ENCODE measurements at regions not wholly inside any gene's neighbourhood (a gene's known extent, or its start where the extent isn't known, plus 50 kb on each side); places are given as distances from the start of the nearest gene placed in this dataset.

DNA sequence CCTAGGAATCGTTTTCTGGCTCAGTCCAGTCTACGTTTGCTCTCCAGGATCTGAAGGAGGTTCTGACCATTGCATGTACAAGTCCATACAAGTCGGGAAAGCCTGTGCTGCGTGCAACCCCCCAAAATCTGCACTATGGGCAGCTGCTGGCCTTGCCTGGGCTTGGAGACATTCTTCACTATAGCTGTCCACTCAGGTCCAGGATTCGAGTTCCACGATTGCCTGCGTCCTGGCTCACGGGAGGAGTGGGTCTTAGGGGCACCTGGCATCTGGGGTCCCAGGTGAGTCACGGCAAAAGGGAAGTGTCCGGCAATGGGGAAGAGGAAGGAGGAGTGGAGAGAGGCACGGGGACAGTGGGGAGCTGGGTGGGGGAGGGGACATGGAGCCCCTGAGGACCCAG is 563.0 kb downstream of the BRD1 start:
- DNase-seq (ENCODE audit: low read depth in 2 of 3, low spot score in 2 of 3): no peak

DNA sequence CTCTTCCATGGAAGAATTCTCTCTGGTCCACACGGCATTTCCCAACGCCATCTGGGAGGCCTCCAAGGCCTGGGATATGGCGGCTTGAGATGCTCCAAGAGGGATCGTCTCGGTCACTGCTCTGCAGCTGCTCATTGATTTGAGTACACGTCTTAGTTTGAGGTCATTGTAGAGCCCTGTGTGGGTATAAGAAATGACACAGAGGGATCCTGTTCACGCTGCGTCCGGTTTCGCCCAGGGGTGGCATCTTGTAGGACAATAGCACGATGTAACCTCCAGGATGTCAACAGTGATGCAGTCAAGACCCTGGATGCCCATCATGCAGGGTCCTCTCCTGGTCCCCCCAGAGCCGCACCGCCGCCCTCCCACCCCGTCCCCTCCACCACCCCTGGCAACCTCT is 564.6 kb downstream of the BRD1 start:
- no peak for DNase-seq (ENCODE audit: low read depth in 2 of 3, low spot score in 2 of 3)

DNA sequence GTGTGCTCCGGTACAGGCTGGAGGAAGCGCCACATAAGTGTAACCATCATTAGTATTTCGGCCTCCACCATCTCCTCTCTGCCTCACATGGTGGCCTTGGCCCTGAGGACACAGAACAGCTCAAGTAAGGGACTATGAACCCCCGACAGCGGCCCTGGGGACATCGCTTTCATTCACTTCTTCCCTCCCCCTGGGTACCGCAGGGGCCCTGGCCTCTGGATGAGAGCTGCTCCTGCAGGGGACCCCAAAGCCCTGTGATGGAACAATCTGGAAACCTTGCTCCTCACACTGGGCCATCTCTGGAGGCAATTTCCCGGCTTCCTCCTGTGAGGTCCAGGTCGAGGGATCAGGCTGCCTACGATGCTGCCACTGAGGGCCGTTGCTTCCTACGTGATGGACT is 565.5 kb downstream of the BRD1 start:
- DNase-seq (ENCODE audit: low read depth in 2 of 3, low spot score in 2 of 3): no peak

DNA sequence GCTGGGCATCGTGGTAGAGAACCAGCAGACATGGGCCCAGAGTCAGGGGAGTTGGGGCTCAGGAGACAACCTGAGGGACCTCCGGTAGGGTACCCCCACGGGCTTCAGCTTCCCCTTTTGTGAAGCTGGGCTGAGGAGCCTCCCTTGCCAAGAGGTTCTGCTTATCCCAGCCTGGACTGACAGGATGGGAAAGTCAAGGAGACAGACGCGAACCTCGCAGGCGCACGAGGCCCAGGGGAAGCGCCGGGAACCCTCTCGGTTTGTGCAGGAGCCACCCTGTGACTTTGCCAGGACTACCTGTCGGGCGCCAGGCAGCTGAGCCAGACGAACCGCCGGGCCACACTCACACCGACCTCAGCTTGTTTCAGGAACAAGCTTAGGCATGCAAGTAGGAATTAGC is 566.1 kb downstream of the BRD1 start:
- DNase-seq (ENCODE audit: low read depth in 2 of 3, low spot score in 2 of 3): no peak

DNA sequence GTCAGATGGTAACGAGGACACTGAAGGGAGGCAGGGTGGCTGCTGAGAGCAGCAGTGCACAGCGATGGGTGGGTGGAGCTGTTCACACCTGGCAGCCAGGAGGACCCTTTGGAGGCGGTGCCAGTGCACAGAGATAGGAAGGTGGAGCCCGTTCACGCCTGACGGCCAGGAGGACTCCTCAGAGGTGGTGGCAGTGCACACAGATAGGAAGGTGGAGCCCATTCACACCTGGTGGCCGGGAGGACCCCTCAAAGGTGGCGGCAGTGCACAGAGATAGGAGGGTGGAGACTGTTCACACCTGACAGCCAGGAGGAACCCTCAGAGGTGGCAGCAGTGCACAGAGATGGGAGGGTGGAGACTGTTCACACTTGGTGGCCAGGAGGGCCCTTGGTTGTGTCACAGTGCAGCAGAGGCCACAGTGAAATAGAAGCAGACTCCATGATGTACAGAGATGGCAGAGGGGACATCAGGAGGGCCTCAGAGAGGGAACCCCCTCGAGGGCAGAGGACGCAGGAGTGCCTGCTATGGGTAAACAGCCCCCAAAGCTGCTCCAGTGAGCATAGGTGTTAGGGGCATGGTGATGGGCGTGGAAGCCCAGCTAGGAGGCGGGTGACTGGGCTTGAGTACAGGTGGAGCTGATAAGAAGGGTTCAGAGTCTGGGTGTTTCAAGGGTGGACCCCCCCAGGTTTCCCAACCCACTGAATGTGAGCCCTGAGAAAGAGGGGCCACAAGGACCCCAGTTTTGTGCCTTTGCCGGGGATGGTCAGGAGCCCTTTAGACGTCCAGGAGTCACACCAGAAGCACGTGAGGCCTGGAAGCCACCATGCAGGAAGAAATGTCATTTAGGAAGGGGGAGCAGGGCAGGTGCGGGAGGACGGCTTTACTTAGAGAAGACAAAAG is 566.7 kb downstream of the BRD1 start:
- DNase-seq (ENCODE audit: low read depth in 2 of 3, low spot score in 2 of 3): no peak

DNA sequence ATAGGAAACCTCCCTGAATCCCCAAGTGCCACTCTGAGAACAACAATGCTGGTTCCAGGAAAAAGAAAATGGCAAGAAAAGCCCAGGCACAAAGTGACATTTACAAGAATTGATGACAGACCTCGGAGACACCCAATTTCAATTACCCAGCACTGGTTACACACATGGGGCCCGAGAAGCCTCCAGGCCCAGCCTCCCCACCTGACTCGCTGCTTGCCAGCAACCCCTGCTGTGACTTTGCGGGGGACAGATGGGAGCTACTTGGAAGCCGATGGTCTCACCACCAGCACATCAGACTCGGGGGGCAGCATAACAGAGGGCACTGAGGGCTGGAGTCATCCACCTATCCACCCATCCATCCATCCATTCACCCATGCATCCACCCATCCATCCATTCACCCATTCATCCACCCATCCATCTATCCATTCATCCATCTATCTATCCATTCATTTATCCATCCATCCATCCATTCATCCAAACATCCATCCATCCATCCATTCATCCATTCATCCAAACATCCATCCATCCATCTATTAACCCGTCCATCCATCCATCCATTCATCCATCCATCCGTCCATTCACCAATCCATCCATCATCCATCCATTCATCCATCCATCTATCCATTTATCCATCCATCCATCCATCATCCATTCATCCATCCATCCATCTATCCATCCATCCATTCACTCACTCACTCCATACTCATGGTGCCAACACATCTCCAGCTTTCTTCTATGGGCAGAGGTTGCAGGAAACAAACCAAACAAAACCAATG is 567.6 kb downstream of the BRD1 start:
- DNase-seq (ENCODE audit: low read depth in 2 of 3, low spot score in 2 of 3): no peak

DNA sequence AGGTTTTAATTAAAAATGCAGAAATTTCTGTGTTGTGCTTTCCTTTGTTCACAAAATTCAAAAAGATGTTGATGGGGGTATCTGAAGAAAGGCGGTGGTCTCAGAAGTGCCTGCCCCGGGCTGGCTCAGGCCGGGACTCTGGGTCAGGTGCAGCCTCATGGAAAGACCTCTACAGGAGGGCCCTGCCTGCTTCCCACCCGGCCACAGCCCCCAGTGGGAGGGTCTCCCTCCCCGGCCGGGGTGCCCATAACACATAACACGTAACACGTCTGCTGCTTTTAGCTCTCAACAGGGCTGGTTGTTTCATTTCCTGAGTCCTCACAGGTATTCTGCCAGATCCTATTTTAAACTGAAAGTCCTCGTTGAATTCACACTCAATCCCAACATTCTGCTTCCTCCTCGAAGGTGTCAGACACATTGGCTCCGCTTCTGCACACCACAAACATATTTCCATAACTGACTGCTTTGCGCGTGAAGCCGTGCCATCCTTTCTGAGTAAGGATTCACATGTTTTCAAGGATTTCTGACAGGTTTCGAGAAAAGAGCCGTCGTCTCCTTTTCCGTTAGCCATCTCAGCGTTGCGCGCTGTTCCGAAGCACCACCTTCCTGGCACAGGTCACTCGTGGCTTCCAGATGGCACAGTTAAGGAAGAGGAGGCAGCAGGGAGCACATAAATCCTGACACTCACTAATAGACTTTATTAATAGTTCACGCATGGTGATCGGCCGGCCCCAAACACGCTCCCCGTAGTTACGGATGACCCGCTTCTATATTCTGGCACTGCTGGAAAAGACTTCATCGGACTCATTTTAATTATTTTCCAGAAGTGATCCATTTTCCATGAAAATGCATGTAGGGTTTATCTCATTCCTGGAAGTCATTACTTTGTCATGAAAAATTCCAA is 569.3 kb downstream of the BRD1 start:
- DNase-seq (ENCODE audit: low read depth in 2 of 3, low spot score in 2 of 3): no peak

DNA sequence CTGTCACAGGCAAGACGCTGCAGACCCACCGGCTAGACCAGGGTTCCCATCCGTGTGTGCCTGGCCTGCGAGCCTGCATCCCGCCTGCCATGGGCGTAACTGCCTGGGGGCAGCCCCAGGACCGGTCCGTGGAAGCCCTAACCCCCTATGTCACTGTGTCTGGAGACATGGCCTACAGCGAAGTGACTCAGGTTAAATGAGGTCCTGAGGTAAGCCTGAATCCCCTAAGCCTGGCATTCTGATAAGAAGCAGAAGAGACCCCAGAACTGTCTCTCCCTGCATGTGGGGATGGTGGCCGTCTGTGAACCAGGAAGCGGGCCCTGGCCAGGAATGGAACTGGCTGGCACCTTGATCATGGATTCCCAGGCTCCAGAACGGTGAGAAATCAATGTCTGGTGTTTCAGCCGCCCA is 570.1 kb downstream of the BRD1 start:
- no peak for DNase-seq (ENCODE audit: low read depth in 2 of 3, low spot score in 2 of 3)

DNA sequence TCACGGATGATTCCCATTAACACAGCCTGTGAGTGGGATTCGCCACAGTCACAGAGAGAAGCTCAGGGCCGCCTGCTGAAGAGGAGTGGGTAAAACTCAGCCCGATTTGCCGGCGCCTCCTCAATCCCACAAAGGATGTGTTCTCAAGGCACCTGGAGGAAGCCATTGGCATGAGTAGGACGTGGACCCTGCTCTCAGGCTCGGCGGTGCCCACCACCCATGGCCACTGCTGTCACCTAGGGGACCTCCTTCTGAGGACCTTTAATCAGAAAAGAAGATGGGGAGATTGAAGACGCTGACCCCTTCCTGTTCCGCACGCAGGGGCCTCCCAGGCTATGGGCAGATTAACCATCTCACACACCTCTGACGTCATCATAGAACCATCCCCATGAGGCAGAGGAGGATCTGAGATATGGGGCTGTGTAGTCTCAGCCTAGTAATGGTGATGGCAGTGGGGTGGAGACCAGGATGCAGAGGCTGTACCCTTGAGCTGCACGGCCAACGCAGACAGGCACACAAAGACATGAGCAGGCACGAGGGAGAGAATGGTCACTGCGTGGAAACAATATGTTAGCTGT is 571.8 kb downstream of the BRD1 start:
- no peak for DNase-seq (ENCODE audit: low read depth in 2 of 3, low spot score in 2 of 3)

DNA sequence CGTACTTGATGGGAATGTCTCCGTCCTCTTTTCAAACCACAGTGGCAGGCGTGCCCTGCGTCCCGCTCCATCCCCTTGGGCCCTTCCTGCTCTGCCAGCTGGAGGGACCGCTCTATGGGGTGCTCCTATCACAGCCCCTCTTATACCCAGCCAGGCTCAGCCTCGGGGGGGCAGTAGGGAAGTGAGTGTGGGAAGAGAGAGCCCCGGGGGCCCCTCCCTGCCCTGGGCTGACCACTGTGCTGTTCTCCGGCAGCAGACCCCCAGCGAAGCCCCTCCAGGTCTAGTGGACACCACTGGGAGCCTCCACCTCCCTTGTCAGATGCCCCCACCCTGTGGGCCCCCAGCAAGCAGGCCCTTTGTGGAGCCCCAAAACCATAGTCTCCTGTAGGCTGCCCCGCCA is 572.5 kb downstream of the BRD1 start:
- no peak for DNase-seq (ENCODE audit: low read depth in 2 of 3, low spot score in 2 of 3)

DNA sequence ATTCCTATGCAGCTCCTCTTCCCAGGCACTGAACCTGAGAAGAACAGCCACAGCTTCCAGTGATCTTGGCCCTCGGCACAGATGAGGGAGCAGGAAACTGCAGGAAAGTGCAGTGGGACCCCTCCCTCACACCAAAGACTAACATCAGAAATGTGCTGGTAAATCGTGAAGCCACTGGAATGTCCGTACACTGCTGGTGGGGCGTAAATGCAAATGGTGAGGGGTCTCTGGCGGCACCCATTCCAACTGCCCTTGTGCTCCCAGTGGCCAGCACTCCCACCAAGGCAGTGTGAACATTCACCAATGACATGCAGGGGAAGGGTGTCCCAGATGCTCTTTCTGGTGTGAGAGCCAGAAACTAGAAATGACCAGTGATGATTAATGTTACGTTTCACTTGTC is 574.0 kb downstream of the BRD1 start:
- no peak for DNase-seq (ENCODE audit: low read depth in 2 of 3, low spot score in 2 of 3)

DNA sequence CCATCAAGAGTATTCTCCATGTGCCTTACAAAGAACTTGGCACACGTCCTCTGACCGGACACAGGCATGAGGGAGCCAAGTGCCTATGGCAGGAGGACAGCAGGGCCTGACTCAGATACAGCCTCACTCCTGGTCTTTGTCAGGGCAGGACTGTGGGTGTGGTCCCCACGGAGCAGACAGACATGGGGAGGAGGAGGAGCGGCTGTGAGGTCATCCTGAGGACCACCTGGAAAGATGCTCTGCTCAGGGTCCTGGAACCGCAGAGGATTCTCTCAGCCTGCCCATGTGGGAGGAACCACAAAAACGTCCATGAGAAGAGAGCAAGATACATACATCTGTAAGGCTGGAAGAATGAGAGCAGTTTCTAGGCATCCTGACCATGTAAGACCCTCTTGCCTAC is 576.3 kb downstream of the BRD1 start:
- DNase-seq (ENCODE audit: low read depth in 2 of 3, low spot score in 2 of 3): no peak

DNA sequence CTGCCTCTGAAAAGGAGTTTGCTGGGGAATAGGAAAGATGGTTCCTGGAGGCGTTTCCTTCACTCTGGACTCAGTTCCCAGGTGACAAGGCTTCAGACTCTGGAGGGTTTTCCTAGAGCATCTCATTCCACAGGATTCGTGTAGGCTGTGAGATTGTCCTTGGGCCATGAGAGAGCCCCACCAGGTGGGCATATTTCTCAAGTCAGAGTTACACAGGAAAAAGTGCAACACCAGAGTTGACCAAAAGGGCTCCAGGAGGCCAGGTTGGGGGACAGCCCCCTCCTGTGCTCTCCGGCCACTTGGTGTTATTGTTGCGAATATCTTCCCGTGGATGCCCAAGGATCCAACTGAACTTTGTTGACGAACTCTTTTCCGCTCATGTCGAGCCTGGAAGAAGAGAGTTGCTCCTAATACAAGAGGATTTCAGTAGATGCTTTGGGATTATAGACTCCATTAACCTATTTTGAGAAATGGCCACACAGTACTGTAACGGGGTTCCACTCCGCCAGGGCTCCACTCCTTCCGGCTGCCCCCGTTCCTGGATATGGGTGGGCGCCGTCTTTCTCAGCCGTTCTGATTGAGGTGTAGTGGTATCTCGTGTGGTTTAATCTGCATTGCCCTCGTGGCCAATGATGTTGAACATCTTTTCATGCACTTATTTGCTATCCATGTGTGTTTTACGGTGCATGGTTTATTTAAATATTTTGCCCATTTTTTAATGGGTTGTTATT is 580.3 kb downstream of the BRD1 start:
- DNase-seq (ENCODE audit: low read depth in 2 of 3, low spot score in 2 of 3): no peak

DNA sequence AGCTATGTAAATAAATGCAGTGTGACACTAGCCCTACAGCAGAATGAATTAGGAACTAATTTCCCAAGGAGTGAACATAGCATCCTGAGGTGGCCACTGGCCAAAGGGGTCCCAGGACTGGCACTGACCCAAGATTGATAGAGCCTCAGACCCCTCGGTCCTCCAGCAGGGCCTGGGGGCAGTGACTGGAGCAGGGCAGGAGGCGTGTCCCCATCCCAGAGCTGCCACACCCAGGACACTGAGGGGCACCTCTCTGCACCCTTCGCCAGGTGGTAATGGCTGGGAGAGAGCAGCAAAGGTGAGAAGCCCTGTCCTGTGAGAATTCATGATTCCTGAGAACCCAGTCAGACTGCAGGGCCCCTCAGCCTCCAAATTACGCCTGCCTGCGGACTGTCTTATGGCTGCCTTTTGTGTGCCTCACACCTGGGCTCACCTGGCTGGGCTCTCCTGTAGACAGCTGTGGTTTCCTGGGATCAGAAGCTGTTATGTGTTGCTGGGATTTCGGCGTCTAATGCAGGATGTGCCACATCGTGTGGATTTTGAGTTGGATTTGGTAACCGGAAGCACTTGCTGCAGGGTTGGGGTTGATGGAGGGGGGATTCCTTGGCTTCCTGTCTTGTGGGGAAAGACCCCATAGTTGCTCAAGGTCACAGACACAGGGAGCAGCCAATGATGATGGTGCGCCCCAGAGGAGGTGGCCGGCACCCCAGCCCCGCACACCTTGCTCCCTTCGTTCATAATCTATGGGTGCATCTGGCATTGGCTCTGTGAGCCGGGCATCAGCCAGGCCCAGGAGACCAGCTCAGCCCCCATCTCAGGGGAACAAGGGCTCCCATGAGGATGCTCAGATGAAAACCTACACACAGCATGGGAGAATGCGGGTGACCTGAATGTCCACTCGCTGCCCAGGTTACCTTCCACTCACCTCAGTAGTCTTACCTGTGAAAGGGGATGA is 582.9 kb downstream of the BRD1 start:
- no peak for DNase-seq (ENCODE audit: low read depth in 2 of 3, low spot score in 2 of 3)

DNA sequence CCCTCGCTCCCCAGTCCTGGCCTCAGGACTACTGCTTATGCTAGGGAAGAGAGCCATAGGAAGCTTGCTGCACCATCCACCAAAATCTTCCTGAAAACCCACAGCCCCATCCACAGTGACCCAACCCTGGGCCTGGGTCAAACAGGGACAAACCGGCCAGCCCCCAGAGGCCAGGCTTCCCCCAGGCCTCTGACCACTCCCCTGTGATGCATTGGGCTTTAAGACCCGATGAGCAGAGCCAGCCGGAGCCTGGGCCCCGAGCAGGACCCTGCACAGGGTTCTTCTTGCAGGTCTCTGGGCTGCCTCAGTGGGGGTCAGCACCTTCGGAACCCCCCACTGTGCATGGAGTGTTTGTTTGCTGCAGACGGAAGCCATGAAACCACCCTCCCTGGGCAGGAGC is 583.7 kb downstream of the BRD1 start:
- no peak for DNase-seq (ENCODE audit: low read depth in 2 of 3, low spot score in 2 of 3)

DNA sequence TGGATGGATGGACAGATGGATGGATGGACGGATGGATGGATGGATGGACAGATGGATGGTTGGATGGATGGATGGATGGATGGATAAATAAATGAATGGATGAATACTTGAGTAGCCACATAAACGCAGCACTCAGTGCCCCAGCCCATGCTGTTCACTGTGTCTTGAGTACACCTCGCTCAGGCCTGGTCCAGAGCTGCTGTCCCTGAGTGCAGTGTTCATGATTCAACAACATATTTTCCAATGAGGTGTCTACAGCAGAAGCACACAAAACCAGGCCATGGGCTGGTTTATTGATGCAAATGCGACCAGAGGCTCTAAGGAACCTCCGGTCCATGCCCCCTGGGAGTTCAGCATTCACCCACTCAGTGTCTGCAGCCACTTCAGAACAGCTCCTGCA is 584.3 kb downstream of the BRD1 start:
- DNase-seq (ENCODE audit: low read depth in 2 of 3, low spot score in 2 of 3): no peak

DNA sequence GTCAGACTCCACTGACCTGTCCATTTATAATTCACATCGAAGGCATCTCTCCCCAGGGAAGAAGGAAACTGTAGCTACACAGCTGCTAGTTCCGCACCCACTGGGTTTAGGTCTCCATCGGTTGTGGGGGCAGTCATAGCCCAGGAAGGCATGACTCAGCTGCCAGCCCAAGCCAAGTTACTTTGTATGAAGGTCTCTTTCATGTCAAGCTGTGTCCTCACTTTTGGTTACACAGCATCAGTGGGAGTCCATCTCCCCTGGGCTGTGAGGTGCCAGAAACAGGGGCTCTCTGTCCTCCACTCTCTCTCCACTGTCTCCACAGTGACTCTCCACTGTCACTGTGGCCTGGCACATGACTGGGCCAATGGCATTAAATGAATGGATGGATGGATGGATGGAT is 585.2 kb downstream of the BRD1 start:
- no peak for DNase-seq (ENCODE audit: low read depth in 2 of 3, low spot score in 2 of 3)

DNA sequence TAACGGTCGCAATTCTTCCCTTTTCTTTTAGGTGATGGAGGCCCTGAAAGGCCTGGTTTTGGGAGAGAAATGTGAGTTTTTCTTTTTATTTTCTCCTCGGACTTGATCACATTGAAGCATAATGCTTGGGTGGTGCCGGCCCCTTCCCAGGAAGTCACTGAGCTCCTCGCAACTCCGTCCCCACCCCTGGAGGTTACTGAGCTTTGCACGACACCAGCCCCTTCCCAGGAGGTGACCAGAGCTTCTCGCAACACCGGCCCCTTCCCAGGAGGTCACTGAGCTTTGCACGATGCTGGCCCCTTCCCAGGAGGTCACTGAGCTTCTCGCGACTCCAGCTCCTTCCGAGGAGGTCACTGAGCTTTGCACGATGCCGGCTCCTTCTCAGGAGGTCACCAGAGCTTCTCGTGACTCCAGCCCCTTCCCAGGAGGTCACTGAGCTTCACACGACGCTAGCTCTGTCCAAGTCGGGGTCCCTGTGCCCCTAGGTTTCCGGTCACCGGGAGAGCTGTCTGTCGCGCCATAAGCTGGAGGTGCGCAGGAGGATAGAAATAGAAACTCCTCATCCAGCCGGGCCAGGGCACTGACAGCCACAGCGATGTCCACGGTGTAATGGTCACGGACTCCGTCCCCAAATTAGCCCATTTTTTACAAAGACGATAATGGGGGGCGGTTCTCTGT is 586.4 kb downstream of the BRD1 start:
- DNase-seq (ENCODE audit: low read depth in 2 of 3, low spot score in 2 of 3): no peak

Measured in hematopoietic multipotent progenitor cell (in vitro differentiated cells).